A549 (cell line): ENCODE measurements at regions not wholly inside any gene's neighbourhood (a gene's known extent, or its start where the extent isn't known, plus 50 kb on each side); places are given as distances from the start of the nearest gene placed in this dataset.

ENCODE experiments used
- ATAC-seq, 2 experiments: fragments of 200-7000 bp in 1 of 2; fragments of >200 bp in 1 of 2; cut with Nextera tagmentation in 1 of 2; cut with Tn5 transposase in 1 of 2; 3 replicates each; pipeline versions ENCODE4 v1.8.0 to v1.9.1; 2018 to 2020; ENCODE audit warnings: mild to moderate bottlenecking in 1 of 2, moderate library complexity in 1 of 2
- CTCF ChIA-PET: fragments of 300-600 bp; sonication (Branson Sonifier 250); formaldehyde crosslinking; extraction: SDS; loops from one replicate; lab custom pipeline; 2021; ENCODE audit warnings: antibody characterized with exemption, inconsistent platforms; lab: Yijun Ruan, JAX
- POLR2A ChIA-PET: fragments of 350-600 bp; formaldehyde crosslinking; extraction: SDS; loops from one replicate; lab custom pipeline; 2021; ENCODE audit warnings: antibody characterized with exemption, inconsistent platforms; lab: Yijun Ruan, JAX
- DNase-seq, 2 experiments: peaks; one replicate each; pipeline versions ENCODE4 v3.0.0 to v3.0.0-alpha.2; 2011 to 2016; ENCODE audit warnings: low read depth in 1 of 2, low spot score in 1 of 2
- FAIRE-seq: peaks from 2 replicates; lab custom pipeline; 2011; peaks lifted over from hg19 to GRCh38; lab: Jason Lieb, UNC
- H3K27ac ChIP-seq, 2 experiments: fragments of >200 bp; sonication (Bioruptor Twin); formaldehyde crosslinking; 3 replicates each; pipeline ENCODE4 v1.5.1; 2016 to 2017
- H3K4me1 ChIP-seq: fragments of >200 bp; sonication (Bioruptor Twin); formaldehyde crosslinking; 3 replicates; pipeline ENCODE4 v1.6.1; 2016
- H3K4me2 ChIP-seq: fragments of >200 bp; sonication (Bioruptor Twin); formaldehyde crosslinking; 3 replicates; pipeline ENCODE4 v1.6.1; 2016
- H3K4me3 ChIP-seq: fragments of >200 bp; sonication (Bioruptor Twin); formaldehyde crosslinking; 3 replicates; pipeline ENCODE4 v1.5.1; 2016
- H3K9me3 ChIP-seq: fragments of >200 bp; sonication (Bioruptor Twin); formaldehyde crosslinking; 3 replicates; pipeline ENCODE4 v1.6.1; 2016
- BHLHE40 ChIP-seq: IDR thresholded peaks from 2 replicates; pipeline ENCODE4 v1.6.1; 2012; ENCODE audit warnings: low read depth, low read length, inconsistent platforms
- CBX8 ChIP-seq: fragments of 200-600 bp; sonication (generic); IDR thresholded peaks from 2 replicates; pipeline ENCODE4 v1.6.1; 2016
- CEBPB ChIP-seq, 2 experiments: fragments of >200 bp in 1 of 2; sonication (Bioruptor Twin) in 1 of 2; formaldehyde crosslinking in 1 of 2; IDR thresholded peaks; 2 replicates each; pipeline ENCODE4 v1.6.1; 2012 to 2016
- CHD4 ChIP-seq: fragments of 200-600 bp; sonication (generic); IDR thresholded peaks from 2 replicates; pipeline ENCODE4 v1.6.1; 2016; ENCODE audit warnings: antibody characterized with exemption, mild to moderate bottlenecking, borderline replicate concordance
- EHF ChIP-seq: fragments of 250-450 bp; sonication (Bioruptor Pico); IDR thresholded peaks from 2 replicates; pipeline ENCODE4 v1.5.0; 2020; ENCODE audit warnings: mild to moderate bottlenecking
- EHMT2 ChIP-seq: fragments of 200-600 bp; sonication (generic); IDR thresholded peaks from 2 replicates; pipeline ENCODE4 v1.6.1; 2016; ENCODE audit warnings: antibody characterized with exemption, low read depth, mild to moderate bottlenecking, moderate library complexity
- EP300 ChIP-seq, 2 experiments: fragments of >200 bp; sonication (Bioruptor Twin); formaldehyde crosslinking; IDR thresholded peaks; 2 replicates in 1 of 2; 3 replicates in 1 of 2; pipeline ENCODE4 v1.6.1; 2016 to 2017
- FOXS1 ChIP-seq: fragments of 250-450 bp; sonication (Bioruptor Pico); IDR thresholded peaks from 2 replicates; pipeline ENCODE4 v1.5.0; 2020; ENCODE audit warnings: mild to moderate bottlenecking, moderate library complexity
- HEYL ChIP-seq: fragments of 250-450 bp; sonication (Bioruptor Pico); IDR thresholded peaks from 2 replicates; pipeline ENCODE4 v1.8.0; 2021; ENCODE audit warnings: mild to moderate bottlenecking, moderate library complexity
- HOXB13 ChIP-seq: fragments of 250-450 bp; sonication (Bioruptor Pico); IDR thresholded peaks from 2 replicates; pipeline ENCODE4 v1.5.0; 2020; ENCODE audit warnings: low read depth, mild to moderate bottlenecking, moderate library complexity
- JUN ChIP-seq, 2 experiments: fragments of >200 bp; sonication (Bioruptor Twin); formaldehyde crosslinking; IDR thresholded peaks; 2 replicates in 1 of 2; 3 replicates in 1 of 2; pipeline ENCODE4 v1.6.1; 2016 to 2017
- KDM1A ChIP-seq: fragments of 200-600 bp; sonication (generic); IDR thresholded peaks from 2 replicates; pipeline ENCODE4 v1.6.1; 2016; ENCODE audit warnings: low read depth, mild to moderate bottlenecking
- KDM5A ChIP-seq: fragments of 200-600 bp; sonication (generic); IDR thresholded peaks from 2 replicates; pipeline ENCODE4 v1.6.1; 2016; ENCODE audit warnings: antibody characterized with exemption, mild to moderate bottlenecking
- MAFK ChIP-seq: fragments of 450-650 bp; IDR thresholded peaks from 2 replicates; pipeline ENCODE4 v1.6.1; 2014; ENCODE audit not compliant: partially characterized antibody
- NR3C1 ChIP-seq: fragments of >200 bp; sonication (Bioruptor Twin); formaldehyde crosslinking; IDR thresholded peaks from 3 replicates; pipeline ENCODE4 v1.6.1; 2017
- POLR2AphosphoS2 ChIP-seq: conservative IDR thresholded peaks from 2 replicates; pipeline ENCODE4 v1.6.1; 2012; ENCODE audit warnings: low read length, improper control_type of control experiment, inconsistent platforms
- RAD21 ChIP-seq, 2 experiments: fragments of >200 bp in 1 of 2; sonication (Bioruptor Twin) in 1 of 2; formaldehyde crosslinking in 1 of 2; IDR thresholded peaks in 1 of 2; conservative IDR thresholded peaks in 1 of 2; 2 replicates in 1 of 2; 3 replicates in 1 of 2; pipeline ENCODE4 v1.6.1; 2012 to 2018; ENCODE audit warnings: inconsistent platforms in 1 of 2
- RCOR1 ChIP-seq: fragments of 150-350 bp; IDR thresholded peaks from 2 replicates; pipeline ENCODE4 v1.6.1; 2014; ENCODE audit warnings: antibody characterized with exemption, low read length, low read depth
- RFX5 ChIP-seq: fragments of 450-650 bp; IDR thresholded peaks from 2 replicates; pipeline ENCODE4 v1.7.1; 2014; ENCODE audit warnings: antibody characterized with exemption, mild to moderate bottlenecking, moderate library complexity
- SREBF2 ChIP-seq: fragments of 450-650 bp; IDR thresholded peaks from 2 replicates; pipeline ENCODE4 v1.6.1; 2014; ENCODE audit warnings: mild to moderate bottlenecking, moderate library complexity
- WGBS: methylation state at CpG from one replicate; pipeline ENCODE4 v1.1.6; 2017; ENCODE audit errors: missing lambda C conversion rate; 5-methylcytosine and 5-hydroxymethylcytosine counted together
- TF ChIP-seq, protein P1 (sequence below): fragments of 250-450 bp; sonication (Bioruptor Pico); IDR thresholded peaks from 2 replicates; pipeline ENCODE4 v1.5.0; 2021; ENCODE audit warnings: mild to moderate bottlenecking, moderate library complexity, borderline replicate concordance
- TF ChIP-seq, protein P2 (sequence below): IDR thresholded peaks from 2 replicates; pipeline ENCODE4 v1.6.1; 2012
- TF ChIP-seq, protein P3 (sequence below): fragments of 450-650 bp; IDR thresholded peaks from 2 replicates; pipeline ENCODE4 v1.6.1; 2014; ENCODE audit warnings: antibody characterized with exemption
- TF ChIP-seq, protein P4 (sequence below): fragments of >200 bp; sonication (Bioruptor Twin); formaldehyde crosslinking; IDR thresholded peaks from 3 replicates; pipeline ENCODE4 v1.5.1; 2016

DNA sequence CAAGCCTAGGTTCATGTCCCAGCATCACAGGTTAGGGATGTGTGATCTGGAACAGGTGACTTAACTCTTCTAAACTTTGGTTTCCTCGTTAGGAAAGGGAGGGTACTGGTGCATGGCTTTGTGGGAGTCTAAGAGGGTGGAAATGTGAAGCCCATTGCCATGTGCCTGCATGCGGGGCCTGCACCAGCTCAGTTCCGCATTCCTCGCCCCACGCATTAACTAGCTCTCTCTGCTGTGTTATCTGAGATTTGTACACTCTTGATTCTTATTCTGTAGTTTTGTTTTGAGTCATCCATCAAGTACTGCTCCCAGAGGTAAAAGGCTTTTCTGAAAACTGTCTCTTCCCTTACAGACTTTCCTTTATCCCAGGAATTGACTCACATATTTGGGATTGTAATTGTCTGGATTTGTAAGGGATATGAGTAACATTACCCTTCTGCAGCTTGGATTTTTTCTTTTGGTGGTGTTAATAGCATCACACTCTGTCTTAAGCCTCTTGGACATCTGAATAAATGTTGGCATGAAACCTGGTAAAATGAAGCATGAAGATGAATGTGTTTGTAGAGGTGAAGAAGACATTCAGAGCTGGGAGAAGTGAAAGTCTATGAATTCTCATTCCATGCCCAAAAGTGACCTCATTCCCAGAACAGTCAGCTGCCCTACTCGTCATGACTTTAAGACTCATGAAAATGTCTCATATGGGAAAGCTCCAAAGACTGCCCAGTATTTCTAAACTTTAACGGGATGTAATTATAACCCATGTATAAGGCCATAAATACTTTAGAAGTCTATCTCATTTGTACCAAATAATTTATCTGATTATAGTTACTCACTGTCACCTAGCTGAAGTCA lies 357.3 kb downstream of the FOXA2 start:
- no peak overlapping the region for H3K4me3 ChIP-seq
- no peaks in the 10 kb centered on the region for H3K9me3 ChIP-seq
- no peak for ATAC-seq
- 7% methylated on average over 7 of the region's 7 CpGs for WGBS
- no peak for DNase-seq
- TF ChIP-seq, protein P1, sequence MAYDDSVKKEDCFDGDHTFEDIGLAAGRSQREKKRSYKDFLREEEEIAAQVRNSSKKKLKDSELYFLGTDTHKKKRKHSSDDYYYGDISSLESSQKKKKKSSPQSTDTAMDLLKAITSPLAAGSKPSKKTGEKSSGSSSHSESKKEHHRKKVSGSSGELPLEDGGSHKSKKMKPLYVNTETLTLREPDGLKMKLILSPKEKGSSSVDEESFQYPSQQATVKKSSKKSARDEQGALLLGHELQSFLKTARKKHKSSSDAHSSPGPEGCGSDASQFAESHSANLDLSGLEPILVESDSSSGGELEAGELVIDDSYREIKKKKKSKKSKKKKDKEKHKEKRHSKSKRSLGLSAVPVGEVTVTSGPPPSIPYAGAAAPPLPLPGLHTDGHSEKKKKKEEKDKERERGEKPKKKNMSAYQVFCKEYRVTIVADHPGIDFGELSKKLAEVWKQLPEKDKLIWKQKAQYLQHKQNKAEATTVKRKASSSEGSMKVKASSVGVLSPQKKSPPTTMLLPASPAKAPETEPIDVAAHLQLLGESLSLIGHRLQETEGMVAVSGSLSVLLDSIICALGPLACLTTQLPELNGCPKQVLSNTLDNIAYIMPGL (CRISPR knock-in tag) = no peak
- no peak for TF ChIP-seq RFX5
- TF ChIP-seq SREBF2 = no peak
- no peak for TF ChIP-seq POLR2AphosphoS2
- no peak for TF ChIP-seq EHF (CRISPR knock-in tag)
- TF ChIP-seq NR3C1 = no peak
- TF ChIP-seq, protein P2, sequence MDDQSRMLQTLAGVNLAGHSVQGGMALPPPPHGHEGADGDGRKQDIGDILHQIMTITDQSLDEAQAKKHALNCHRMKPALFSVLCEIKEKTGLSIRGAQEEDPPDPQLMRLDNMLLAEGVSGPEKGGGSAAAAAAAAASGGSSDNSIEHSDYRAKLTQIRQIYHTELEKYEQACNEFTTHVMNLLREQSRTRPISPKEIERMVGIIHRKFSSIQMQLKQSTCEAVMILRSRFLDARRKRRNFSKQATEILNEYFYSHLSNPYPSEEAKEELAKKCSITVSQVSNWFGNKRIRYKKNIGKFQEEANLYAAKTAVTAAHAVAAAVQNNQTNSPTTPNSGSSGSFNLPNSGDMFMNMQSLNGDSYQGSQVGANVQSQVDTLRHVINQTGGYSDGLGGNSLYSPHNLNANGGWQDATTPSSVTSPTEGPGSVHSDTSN = no peak
- no peak for TF ChIP-seq HEYL (CRISPR knock-in tag)
- TF ChIP-seq, protein P3, sequence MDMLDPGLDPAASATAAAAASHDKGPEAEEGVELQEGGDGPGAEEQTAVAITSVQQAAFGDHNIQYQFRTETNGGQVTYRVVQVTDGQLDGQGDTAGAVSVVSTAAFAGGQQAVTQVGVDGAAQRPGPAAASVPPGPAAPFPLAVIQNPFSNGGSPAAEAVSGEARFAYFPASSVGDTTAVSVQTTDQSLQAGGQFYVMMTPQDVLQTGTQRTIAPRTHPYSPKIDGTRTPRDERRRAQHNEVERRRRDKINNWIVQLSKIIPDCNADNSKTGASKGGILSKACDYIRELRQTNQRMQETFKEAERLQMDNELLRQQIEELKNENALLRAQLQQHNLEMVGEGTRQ = no peak
- TF ChIP-seq CEBPB (IDR thresholded peaks at IDR 0.05) = no peak
- TF ChIP-seq EP300 (IDR thresholded peaks at IDR 0.05) = no peak
- no peak for TF ChIP-seq JUN (IDR thresholded peaks at IDR 0.05)
- no peak for TF ChIP-seq KDM1A
- no peak for TF ChIP-seq RCOR1
- no peak for TF ChIP-seq RAD21 (conservative IDR thresholded peaks at IDR 0.05 in 1 of 2, IDR thresholded peaks at IDR 0.05 in 1 of 2)
- TF ChIP-seq EHMT2 = no peak
- TF ChIP-seq KDM5A = no peak
- no peak overlapping the region for H3K27ac ChIP-seq
- FAIRE-seq = peak; percentile 61
- no peaks in the 10 kb centered on the region for H3K4me1 ChIP-seq
- POLR2A ChIA-PET = no interaction called here
- H3K4me2 ChIP-seq = no peak overlapping the region
- CTCF ChIA-PET = no interaction called here

DNA sequence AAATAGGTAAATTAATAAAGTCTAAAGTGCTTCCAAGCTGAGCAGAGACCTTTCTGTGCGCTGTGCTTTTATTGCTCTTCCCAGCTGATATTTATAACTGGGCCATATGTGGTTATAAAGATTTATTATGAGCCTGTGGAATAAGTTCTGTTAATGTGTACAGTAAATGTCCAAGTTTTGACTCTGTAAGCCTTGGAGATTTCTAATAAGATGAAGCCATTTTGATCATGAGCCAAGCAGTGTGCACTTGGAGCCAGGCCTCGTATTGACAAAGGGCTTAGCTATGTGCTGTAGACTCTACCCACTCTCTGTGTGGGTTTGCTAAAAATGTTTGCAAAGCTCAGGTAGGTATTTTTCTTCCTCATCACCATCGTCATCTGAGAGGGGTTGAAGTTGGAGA lies 361.1 kb downstream of the FOXA2 start:
- no peaks in the 10 kb centered on the region for H3K9me3 ChIP-seq
- TF ChIP-seq FOXS1 (CRISPR knock-in tag) (no peak), RFX5 (no peak), EHMT2 (no peak), CHD4 (no peak), CEBPB (IDR thresholded peaks at IDR 0.05) (no peak), POLR2AphosphoS2 (no peak), RAD21 (conservative IDR thresholded peaks at IDR 0.05 in 1 of 2, IDR thresholded peaks at IDR 0.05 in 1 of 2) (no peak), MAFK (no peak), CBX8 (no peak), HOXB13 (no peak), BHLHE40 (no peak)
- TF ChIP-seq, protein P4, sequence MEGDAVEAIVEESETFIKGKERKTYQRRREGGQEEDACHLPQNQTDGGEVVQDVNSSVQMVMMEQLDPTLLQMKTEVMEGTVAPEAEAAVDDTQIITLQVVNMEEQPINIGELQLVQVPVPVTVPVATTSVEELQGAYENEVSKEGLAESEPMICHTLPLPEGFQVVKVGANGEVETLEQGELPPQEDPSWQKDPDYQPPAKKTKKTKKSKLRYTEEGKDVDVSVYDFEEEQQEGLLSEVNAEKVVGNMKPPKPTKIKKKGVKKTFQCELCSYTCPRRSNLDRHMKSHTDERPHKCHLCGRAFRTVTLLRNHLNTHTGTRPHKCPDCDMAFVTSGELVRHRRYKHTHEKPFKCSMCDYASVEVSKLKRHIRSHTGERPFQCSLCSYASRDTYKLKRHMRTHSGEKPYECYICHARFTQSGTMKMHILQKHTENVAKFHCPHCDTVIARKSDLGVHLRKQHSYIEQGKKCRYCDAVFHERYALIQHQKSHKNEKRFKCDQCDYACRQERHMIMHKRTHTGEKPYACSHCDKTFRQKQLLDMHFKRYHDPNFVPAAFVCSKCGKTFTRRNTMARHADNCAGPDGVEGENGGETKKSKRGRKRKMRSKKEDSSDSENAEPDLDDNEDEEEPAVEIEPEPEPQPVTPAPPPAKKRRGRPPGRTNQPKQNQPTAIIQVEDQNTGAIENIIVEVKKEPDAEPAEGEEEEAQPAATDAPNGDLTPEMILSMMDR = no peak
- TF ChIP-seq, all 56 proteins: peak for 0
- FAIRE-seq (peak; percentile 13), DNase-seq (no peak), ATAC-seq (no peak)
- POLR2A ChIA-PET = no interaction called here
- no peak overlapping the region for H3K4me3 ChIP-seq
- 10% methylated on average over 3 of the region's 3 CpGs for WGBS
- no peak overlapping the region for H3K27ac ChIP-seq
- CTCF ChIA-PET = interaction anchor here (1.0 kb wide), 1 partner anchor 608 kb away, joined by 3 read pairs; no protein-coding TSS in a partner anchor
- no peaks in the 10 kb centered on the region for H3K4me1 ChIP-seq
- H3K4me2 ChIP-seq = no peak overlapping the region
